HG02973 (cell line): ENCODE measurements at regions not wholly inside any gene's neighbourhood (a gene's known extent, or its start where the extent isn't known, plus 50 kb on each side); places are given as distances from the start of the nearest gene placed in this dataset.

Source experiments
- ATAC-seq: cut with Tn5 transposase; IDR thresholded peaks from one replicate; pipeline ENCODE4 v1.9.1; 2021; ENCODE audit warnings: moderate library complexity; ENCODE audit not compliant: unreplicated experiment

GRCh38 chr9:95762322-95762721 lies 113.2 kb upstream of the ERCC6L2 start:
- no peak for ATAC-seq

GRCh38 chr9:95760791-95761190 lies 114.7 kb upstream of the ERCC6L2 start:
- ATAC-seq, result no peak

GRCh38 chr9:95757439-95757838 lies 118.1 kb upstream of the ERCC6L2 start:
- no peak for ATAC-seq

- ATAC-seq, result no peak
Observed at GRCh38 chr9:95756986-95757385, 118.5 kb upstream of the ERCC6L2 start.

- no peak for ATAC-seq
Observed at GRCh38 chr9:95756101-95756500, 119.4 kb upstream of the ERCC6L2 start.

DNA sequence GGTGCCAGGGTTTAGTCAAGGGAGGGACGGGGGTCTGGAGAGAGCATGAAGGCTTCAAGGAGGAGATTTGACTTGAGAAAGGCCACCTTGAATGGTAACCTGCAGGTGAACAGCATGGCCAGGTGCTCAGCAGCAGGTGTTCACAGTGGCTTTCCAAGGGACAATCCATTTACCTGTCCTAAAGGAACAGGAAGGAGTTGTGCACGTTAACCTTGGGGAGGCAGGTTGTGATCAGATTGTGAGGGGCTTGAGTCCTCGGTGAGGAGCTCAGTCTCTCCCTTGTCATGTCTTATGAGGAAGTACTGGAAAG lies 120.1 kb upstream of the ERCC6L2 start:
- ATAC-seq, result no peak

DNA sequence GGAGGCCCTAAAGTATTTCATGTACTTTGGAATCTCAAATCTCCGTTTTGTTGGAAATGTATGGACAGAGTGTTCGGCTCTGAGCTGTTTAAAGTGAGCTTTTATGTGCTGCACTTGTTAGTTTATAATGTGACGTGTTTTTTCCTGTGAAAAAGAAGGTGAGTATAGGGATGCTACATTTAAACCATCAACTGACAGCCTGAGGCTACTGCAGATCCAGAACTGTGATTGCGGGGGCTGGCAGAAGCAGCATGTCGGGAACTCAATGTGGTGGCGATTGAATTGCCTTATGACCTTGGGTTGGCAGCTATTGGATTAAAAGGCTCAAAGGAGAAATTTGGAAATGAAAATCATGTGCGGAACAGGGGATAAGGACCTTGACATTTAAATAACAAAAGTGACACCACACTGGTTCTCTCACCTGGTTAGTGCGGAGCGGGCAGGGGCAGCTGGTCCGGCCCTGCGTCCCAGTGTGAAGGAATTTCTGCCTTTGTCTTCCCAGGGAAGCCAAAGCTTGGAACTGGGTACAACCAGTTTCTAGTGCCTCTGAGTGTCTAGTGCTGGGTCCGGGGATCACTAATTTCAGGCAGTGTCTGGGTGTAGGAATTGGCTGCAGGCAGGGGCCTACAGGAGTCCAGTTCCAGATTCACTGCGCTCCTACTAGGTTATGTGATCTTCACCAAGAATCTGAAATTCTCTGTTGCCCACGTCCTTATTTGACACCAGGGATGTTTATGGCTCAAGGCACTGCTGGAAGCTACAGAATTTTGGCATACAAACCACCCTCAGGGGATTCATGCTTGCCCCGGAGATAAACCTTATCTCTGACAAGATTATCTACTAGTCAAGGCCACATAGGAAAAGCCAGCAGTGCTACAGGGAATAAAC lies 120.7 kb upstream of the ERCC6L2 start:
- ATAC-seq, result no peak

GRCh38 chr9:95753762-95754465 lies 121.6 kb upstream of the ERCC6L2 start:
- no peak for ATAC-seq

GRCh38 chr9:95752129-95752731 lies 123.3 kb upstream of the ERCC6L2 start:
- ATAC-seq, result no peak

DNA sequence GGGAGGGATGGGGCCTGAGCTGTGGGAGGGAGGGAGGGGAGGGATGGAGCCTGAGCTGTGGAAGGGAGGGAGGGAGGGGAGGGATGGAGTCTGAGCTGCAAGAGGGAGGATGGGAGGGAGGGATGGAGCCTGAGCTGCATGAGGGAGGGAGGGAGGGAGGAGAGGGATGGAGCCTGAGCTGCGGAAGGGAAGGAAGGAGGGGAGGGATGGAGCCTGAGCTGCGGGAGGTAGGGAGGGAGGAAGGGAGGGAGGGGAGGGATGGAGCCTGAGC lies 124.0 kb upstream of the ERCC6L2 start:
- no peak for ATAC-seq

DNA sequence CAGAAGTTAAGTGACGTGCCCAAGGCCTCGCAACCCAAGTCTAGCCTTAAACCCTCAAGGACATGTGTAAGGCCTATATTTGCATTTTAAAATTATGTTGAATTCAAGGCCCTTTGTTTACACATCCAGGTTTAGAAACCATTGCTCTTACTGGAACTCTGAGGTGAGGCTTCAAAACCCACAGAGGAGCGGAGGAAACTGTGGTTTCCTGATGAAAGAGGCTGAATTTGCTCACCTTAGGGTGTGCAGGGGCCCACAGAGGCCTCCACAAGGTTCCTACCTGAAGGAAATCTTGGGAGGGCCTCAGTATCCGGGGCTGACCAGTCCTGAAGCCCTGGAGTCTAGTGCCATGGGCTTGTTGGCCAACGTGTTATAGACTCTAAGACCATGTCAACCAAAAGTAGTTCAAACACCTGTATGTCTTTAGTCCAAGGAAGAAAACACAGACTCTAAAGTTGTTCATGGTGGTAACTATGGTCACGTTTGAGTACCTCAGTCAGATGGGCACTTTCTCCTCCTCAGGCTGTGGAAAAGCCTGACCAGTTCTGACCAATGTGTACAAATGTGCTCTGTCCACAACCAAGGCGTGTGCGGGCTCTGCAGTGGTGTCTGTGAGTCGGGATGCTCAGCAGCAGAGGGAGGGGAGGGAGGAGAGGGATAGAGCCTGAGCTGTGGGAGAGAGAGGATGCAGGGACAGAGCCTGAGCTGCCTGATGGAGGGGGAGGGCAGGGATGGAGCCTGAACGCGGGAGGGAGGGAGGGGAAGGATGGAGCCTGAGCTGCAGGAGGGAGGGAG lies 124.6 kb upstream of the ERCC6L2 start:
- no peak for ATAC-seq

DNA sequence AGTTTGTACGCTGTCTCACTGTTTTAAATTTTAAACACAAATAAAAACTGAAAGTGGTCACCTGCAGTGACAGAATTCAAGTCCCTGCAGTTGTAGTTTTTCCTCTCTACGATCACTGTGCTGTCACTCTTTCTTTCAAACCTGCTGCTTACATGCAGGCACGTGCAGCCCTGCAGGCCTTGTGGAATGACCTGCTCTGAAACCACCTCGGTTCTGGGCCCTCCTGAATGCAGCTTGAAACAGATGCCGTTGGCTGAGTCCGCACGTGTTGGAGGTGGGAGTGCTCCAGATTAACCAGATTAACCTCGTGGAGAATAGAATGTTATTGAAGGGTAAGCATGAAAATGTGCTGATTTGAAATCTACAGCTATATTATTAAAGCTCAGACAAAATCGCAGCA lies 126.0 kb upstream of the ERCC6L2 start:
- no peak for ATAC-seq

- ATAC-seq, result no peak
Observed at GRCh38 chr9:95746408-95747180, 128.9 kb upstream of the ERCC6L2 start.

- no peak for ATAC-seq
Observed at GRCh38 chr9:95742821-95743220, 132.7 kb upstream of the ERCC6L2 start.

DNA sequence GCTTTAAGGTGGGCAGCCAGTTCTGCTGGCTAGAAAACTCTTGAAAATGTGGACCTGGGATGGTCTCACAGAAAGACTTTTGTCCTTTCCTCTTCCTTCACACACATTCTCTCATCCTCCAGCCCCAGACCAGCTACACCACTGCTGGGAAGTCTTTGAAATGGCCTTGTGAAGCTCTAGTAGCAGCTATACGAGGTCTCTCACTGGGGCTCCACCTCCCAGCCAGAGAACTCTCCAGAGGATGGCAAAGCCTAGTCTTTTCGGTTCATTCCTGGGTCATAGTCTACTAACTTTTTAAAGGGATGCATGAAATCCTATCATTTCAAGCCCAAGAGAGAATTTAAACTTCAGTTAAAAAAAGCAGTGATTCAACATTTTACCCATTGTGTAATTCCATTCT lies 133.9 kb upstream of the ERCC6L2 start:
- ATAC-seq, result no peak

GRCh38 chr9:95740217-95741004 lies 135.1 kb upstream of the ERCC6L2 start:
- no peak for ATAC-seq

- ATAC-seq, result no peak
Observed at GRCh38 chr9:95738438-95738837, 137.1 kb upstream of the ERCC6L2 start.

DNA sequence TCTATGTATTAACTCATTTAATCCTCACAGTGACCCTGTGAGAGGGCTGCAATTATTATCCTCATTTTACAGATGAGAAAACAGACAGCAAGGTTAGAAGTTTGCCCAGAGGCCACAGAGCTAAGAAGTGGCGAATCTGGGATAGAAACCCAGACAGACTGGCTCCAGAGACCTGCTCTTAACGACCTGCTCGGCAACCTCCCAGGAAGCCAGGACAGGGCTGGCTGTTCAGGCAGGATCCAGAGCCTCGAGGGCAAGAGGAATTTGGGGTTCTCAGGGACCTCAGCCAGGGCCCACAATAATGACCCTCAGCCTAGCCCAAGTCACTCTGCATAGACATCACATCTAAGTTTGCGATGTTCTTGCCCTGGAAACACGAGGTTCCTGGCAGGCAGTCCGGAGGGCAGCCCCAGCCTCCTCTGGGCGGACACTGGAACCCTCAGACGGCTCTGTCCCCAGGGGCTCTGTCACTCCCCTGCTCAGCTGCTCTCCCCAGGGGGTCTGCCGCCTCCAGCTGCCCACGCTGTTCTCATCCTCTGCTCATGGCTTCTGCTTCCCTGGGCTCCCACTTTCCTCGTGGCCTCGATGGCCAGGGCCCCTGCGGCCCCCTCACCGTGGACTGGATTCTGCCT lies 138.5 kb upstream of the ERCC6L2 start:
- ATAC-seq, result no peak

DNA sequence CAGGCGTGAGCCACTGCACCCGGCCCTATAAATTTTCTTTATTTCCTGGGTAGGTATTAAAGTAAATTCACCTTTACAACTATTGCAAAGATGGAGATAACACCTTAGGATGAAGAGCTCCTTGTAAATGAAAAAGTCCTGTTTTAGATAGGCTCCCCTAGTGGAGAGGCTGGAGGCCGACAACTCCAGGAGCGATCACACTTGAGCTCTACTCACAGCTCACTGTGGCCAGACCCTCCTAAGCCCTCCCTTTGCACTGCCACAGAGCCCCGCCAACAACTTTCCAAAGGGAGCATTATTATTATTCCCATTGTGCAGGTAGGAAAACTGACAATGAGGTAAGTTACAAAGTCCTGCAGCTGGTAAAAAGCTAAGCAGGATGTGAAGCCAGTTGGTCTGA lies 139.1 kb upstream of the ERCC6L2 start:
- ATAC-seq, result no peak

- ATAC-seq, result no peak
Observed at GRCh38 chr9:95735701-95736100, 139.8 kb upstream of the ERCC6L2 start.
